ENCODE measurements at regions not wholly inside any gene's neighbourhood (a gene's known extent, or its start where the extent isn't known, plus 50 kb on each side); places are given as distances from the start of the nearest gene placed in this dataset.

GRCh38 chr9:28267351-28267750 lies 694.1 kb upstream of the C9orf72 start:
- POLR2A ChIA-PET, result no interaction called here
- TF ChIP-seq, protein P1, sequence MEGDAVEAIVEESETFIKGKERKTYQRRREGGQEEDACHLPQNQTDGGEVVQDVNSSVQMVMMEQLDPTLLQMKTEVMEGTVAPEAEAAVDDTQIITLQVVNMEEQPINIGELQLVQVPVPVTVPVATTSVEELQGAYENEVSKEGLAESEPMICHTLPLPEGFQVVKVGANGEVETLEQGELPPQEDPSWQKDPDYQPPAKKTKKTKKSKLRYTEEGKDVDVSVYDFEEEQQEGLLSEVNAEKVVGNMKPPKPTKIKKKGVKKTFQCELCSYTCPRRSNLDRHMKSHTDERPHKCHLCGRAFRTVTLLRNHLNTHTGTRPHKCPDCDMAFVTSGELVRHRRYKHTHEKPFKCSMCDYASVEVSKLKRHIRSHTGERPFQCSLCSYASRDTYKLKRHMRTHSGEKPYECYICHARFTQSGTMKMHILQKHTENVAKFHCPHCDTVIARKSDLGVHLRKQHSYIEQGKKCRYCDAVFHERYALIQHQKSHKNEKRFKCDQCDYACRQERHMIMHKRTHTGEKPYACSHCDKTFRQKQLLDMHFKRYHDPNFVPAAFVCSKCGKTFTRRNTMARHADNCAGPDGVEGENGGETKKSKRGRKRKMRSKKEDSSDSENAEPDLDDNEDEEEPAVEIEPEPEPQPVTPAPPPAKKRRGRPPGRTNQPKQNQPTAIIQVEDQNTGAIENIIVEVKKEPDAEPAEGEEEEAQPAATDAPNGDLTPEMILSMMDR (IDR thresholded peaks at IDR 0.05; ENCODE audit: control extremely low read depth, extremely low read depth, low read depth, missing control alignments), result no peak
- DNase-seq (ENCODE audit: extremely low spot score), result no peak
- CTCF ChIA-PET, result no interaction called here

GRCh38 chr9:28270156-28270555 lies 696.9 kb upstream of the C9orf72 start:
- ChIA-PET CTCF (interaction anchor here (1.1 to 1.3 kb wide), 2 partner anchors 9 to 34 kb away, joined by 3 read pairs; no protein-coding TSS in a partner anchor), POLR2A (no interaction called here)
- TF ChIP-seq, protein P1 (IDR thresholded peaks at IDR 0.05; ENCODE audit: control extremely low read depth, extremely low read depth, low read depth, missing control alignments), result no peak
- no peak for DNase-seq (ENCODE audit: extremely low spot score)

DNA sequence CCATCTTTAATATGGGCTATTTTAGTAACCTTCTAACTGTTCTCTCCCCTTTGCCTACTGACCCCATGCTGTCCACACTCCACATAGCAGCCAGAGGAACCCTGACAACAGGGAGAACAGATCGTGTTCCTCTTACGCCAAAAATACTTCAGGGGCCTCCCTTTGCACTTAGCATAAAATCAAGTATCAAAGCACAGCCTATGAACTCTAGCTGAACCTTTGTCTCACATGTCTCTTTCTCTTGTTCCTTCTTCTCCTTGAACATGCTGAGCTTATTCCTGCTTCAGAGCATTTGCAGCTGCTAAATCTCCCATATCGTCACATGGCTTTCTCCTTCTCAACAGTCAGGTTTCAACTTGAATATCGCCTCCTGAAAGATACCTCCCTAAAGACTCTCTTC lies 698.8 kb upstream of the C9orf72 start:
- DNase-seq (ENCODE audit: extremely low spot score), result no peak
- TF ChIP-seq, protein P1 (IDR thresholded peaks at IDR 0.05; ENCODE audit: control extremely low read depth, extremely low read depth, low read depth, missing control alignments), result no peak
- ChIA-PET CTCF (no interaction called here), POLR2A (no interaction called here)

DNA sequence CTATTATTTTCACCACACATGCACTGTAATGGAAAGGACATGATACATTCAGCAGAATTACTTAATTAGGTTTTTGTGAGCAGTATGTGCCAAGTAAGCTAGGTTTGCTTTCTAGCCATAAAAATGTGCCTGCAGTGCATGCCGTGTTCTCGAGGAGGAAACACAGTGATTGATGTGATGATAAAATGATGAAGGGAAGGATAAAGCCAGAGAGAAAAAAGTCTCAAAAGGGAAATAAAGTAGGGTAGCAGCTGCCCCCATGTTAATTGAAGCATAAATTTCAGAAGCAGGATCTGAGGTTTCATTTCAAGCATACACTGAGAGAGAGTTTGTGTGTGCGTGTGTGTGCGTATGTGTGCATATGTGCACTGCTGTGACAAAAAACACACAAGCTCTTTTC lies 714.2 kb upstream of the C9orf72 start:
- no peak for DNase-seq (ENCODE audit: extremely low spot score)
- CTCF ChIA-PET, result no interaction called here
- POLR2A ChIA-PET, result no interaction called here
- TF ChIP-seq, protein P1 (IDR thresholded peaks at IDR 0.05; ENCODE audit: control extremely low read depth, extremely low read depth, low read depth, missing control alignments), result no peak

DNA sequence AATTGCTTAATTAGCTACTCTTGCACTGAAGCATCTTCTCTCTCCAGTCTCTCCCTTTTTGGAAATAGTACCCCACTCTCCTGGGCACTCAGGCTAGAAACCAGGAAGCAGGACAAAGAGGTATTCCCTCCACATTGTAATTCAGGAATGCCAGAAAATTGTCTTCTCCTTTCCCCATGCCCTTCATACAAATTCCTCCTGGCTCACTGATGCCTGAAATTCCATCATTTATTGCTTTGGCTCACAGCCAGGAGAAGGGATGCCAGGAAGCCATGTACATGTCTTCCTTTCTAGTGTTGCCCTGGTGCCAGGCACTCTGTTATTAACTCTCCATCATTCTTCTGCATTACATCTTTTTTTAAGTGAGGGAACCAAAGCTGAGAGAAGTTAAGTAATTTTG lies 716.5 kb upstream of the C9orf72 start:
- TF ChIP-seq, protein P1 (IDR thresholded peaks at IDR 0.05; ENCODE audit: control extremely low read depth, extremely low read depth, low read depth, missing control alignments), result no peak
- POLR2A ChIA-PET, result no interaction called here
- DNase-seq (ENCODE audit: extremely low spot score), result no peak
- CTCF ChIA-PET, result interaction anchor here (0.9 kb wide), 1 partner anchor 14 kb away, joined by 5 read pairs; no protein-coding TSS in a partner anchor

GRCh38 chr9:28293369-28294090 lies 720.2 kb upstream of the C9orf72 start:
- no peak for DNase-seq (ENCODE audit: extremely low spot score)
- ChIA-PET CTCF (no interaction called here), POLR2A (no interaction called here)

More at GRCh38 chr9:28293369-28294090, 720.2 kb upstream of the C9orf72 start:
- TF ChIP-seq, protein P1 (IDR thresholded peaks at IDR 0.05; ENCODE audit: control extremely low read depth, extremely low read depth, low read depth, missing control alignments), result no peak

Measured in GM10248 (cell line).